Transverse colon (tissue), 4 donors: ENCODE measurements at regions not wholly inside any gene's neighbourhood (a gene's known extent, or its start where the extent isn't known, plus 50 kb on each side); places are given as distances from the start of the nearest gene placed in this dataset.

Experiments
- DNase-seq: peaks from one replicate; pipeline ENCODE4 v3.0.0-alpha.2; 2019
- H3K27ac ChIP-seq, 4 donors: fragments of 200-600 bp; sonication (generic); 2 replicates each; pipeline ENCODE4 v1.5.1; 2016 to 2018; ENCODE audit warnings: inconsistent platforms in 4 of 4
- H3K27me3 ChIP-seq: fragments of 200-600 bp; sonication (generic); 2 replicates; pipeline ENCODE4 v1.5.1; 2017; ENCODE audit warnings: inconsistent platforms
- H3K36me3 ChIP-seq, 4 donors: fragments of 200-600 bp; sonication (generic); 2 replicates each; pipeline ENCODE4 v1.5.1; 2017 to 2019; ENCODE audit warnings: inconsistent platforms in 4 of 4
- H3K4me1 ChIP-seq, 4 donors: fragments of 200-600 bp; sonication (generic); 2 replicates each; pipeline ENCODE4 v1.5.1; 2017 to 2020; ENCODE audit warnings: inconsistent platforms in 4 of 4
- H3K4me3 ChIP-seq, 4 donors: fragments of 200-600 bp; sonication (generic); 1 replicate in 1 of 4; 2 replicates in 3 of 4; pipeline versions ENCODE4 v1.5.1 to v1.6.1; 2017 to 2019; ENCODE audit warnings: inconsistent platforms in 4 of 4
- H3K9me3 ChIP-seq, 2 donors: fragments of 200-600 bp; sonication (generic); 2 replicates each; pipeline ENCODE4 v1.5.1; 2017 to 2019; ENCODE audit warnings: inconsistent platforms in 2 of 2
- CTCF ChIP-seq, 5 experiments: fragments of 200-600 bp in 3 of 5; fragments of 450-650 bp in 2 of 5; sonication (generic) in 3 of 5; IDR thresholded peaks; 1 replicate in 2 of 5; 2 replicates in 3 of 5; pipeline ENCODE4 v1.5.1; 2016 to 2017; ENCODE audit warnings: antibody characterized with exemption in 5 of 5, inconsistent platforms in 3 of 5, mild to moderate bottlenecking in 2 of 5, moderate library complexity in 1 of 5
- EP300 ChIP-seq: sonication (generic); formaldehyde crosslinking; IDR thresholded peaks from one replicate; pipeline ENCODE4 v1.6.1; 2017; ENCODE audit warnings: antibody characterized with exemption, low read depth
- POLR2A ChIP-seq: fragments of 450-650 bp; IDR thresholded peaks from one replicate; pipeline ENCODE4 v1.6.1; 2016; ENCODE audit warnings: antibody characterized with exemption, mild to moderate bottlenecking, moderate library complexity
- POLR2AphosphoS5 ChIP-seq, 3 donors: sonication (generic); formaldehyde crosslinking; IDR thresholded peaks; one replicate each; pipeline ENCODE4 v1.6.1; 2016; ENCODE audit warnings: antibody characterized with exemption in 3 of 3
- WGBS, 2 donors: methylation state at CpG; one replicate each; pipeline ENCODE4 v1.1.5; 2018; ENCODE audit warnings: low coverage in 1 of 2; 5-methylcytosine and 5-hydroxymethylcytosine counted together
- in situ Hi-C, 4 donors: fragments of 200-750 bp; cut with MboI; loops; one replicate each; pipeline versions ENCODE4 v1.15.0 to v1.15.1; 2017; ENCODE audit warnings: low sequenced_read_pairs in 3 of 4, low pct_ligation_motif_present in 1 of 4, low pct_unique_long_range_greater_than_20kb in 1 of 4
- intact Hi-C: fragments of 100-400 bp; cut with DNase I; formaldehyde crosslinking; loops from one replicate; pipeline ENCODE4 v1.15.1; 2023; ENCODE audit warnings: low total_unique reads

- Histone ChIP-seq H3K27me3 (no peaks in the 10 kb centered on the region), H3K9me3 (no peaks in the 10 kb centered on the region), H3K4me3 (no peak overlapping the region), H3K4me1 (no peaks in the 10 kb centered on the region), H3K36me3 (no peaks in the 10 kb centered on the region), H3K27ac (no peak overlapping the region)
- in situ Hi-C loops (no loop called here), intact Hi-C loops (no loop called here)
- TF ChIP-seq EP300 (no peak), CTCF (IDR thresholded peaks at IDR 0.05) (no peak), POLR2A (no peak), POLR2AphosphoS5 (IDR thresholded peaks at IDR 0.05) (no peak)
- no peak for DNase-seq
These were observed 425.2 kb upstream of the MIS18BP1 start for GRCh38 chr14:45678163-45678562.

GRCh38 chr14:45673420-45673819 lies 420.4 kb upstream of the MIS18BP1 start:
- DNase-seq: no peak
- Histone ChIP-seq H3K36me3 (no peaks in the 10 kb centered on the region), H3K9me3 (no peaks in the 10 kb centered on the region), H3K27me3 (no peaks in the 10 kb centered on the region), H3K27ac (no peak overlapping the region), H3K4me1 (no peaks in the 10 kb centered on the region), H3K4me3 (no peak overlapping the region)
- intact Hi-C loops: no loop called here
- 87 to 100% methylated on average over 1 of the region's 1 CpG for WGBS, 2 donors
- TF ChIP-seq CTCF (IDR thresholded peaks at IDR 0.05) (no peak), EP300 (no peak), POLR2AphosphoS5 (IDR thresholded peaks at IDR 0.05) (no peak), POLR2A (no peak)
- in situ Hi-C loops: no loop called here

GRCh38 chr14:45664668-45665356 lies 411.8 kb upstream of the MIS18BP1 start:
- H3K36me3 ChIP-seq: no peaks in the 10 kb centered on the region
- in situ Hi-C loops: no loop called here
- intact Hi-C loops: no loop called here
- no peak overlapping the region for H3K27ac ChIP-seq
- no peaks in the 10 kb centered on the region for H3K27me3 ChIP-seq
- H3K4me1 ChIP-seq: no peaks in the 10 kb centered on the region
- TF ChIP-seq CTCF (IDR thresholded peaks at IDR 0.05) (no peak), POLR2A (no peak), POLR2AphosphoS5 (IDR thresholded peaks at IDR 0.05) (no peak)
- WGBS, 2 donors: 81 to 85% methylated on average over 3 to 7 of the region's 7 CpGs
- no peak for DNase-seq
- no peak overlapping the region for H3K4me3 ChIP-seq
- H3K9me3 ChIP-seq: no peaks in the 10 kb centered on the region

GRCh38 chr14:45658917-45659299 lies 405.9 kb upstream of the MIS18BP1 start:
- 28 to 38% methylated on average over 4 of the region's 4 CpGs for WGBS, 2 donors

More at GRCh38 chr14:45658917-45659299, 405.9 kb upstream of the MIS18BP1 start:
- Histone ChIP-seq H3K9me3 (no peaks in the 10 kb centered on the region), H3K4me1 (peaks cover 0 to 13% (median 6%) of the 10 kb centered on the region in 4 donors), H3K27me3 (no peaks in the 10 kb centered on the region), H3K27ac (peak overlapping the region; percentile 31 to 75 (median 34)), H3K4me3 (no peak overlapping the region), H3K36me3 (no peaks in the 10 kb centered on the region)
- DNase-seq: no peak
- intact Hi-C loops (no loop called here), in situ Hi-C loops (no loop called here)
- no peak for TF ChIP-seq POLR2AphosphoS5 (IDR thresholded peaks at IDR 0.05)
